Stimulated activated CD4-positive, alpha-beta T cell treated with anti-CD3 and anti-CD28 coated beads, Interleukin-2, amount 100 ng/mL, for 48 hours (primary cell): ENCODE measurements at regions not wholly inside any gene's neighbourhood (a gene's known extent, or its start where the extent isn't known, plus 50 kb on each side); places are given as distances from the start of the nearest gene placed in this dataset.

Source experiments
- DNase-seq, 2 donors: peaks; one replicate each; pipeline ENCODE4 v3.0.0-alpha.2; 2020

DNA sequence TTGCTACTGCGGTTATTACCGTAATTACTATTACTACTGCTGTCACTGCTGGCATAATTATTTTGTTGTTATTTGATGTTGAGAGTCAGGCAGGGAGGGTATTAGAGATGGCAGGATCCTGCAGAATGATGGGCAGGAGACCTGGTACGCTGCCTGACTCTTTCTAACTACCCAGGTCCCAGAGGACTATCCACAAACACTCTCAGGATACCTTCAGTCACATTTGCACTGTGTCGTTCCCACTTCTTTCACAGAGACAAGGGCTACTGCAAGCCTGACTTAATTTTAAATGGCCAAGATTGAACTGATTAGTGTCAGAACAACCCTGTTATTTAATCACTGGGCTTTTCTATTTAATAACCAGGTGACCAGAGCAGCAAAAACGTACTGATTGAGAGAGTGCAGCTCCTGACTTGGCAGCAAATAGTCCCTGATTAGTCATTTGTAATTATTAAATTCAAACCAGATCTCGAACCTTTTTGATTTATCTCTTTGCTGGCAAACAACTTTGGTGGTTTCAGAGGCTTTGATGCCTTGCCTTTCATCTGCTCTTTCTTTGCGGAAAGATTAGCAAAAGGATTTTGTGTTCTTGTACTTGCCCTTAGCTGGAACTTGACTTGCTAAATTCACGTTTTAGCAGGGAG is 88.8 kb upstream of the ARHGEF3 start:
- DNase-seq, result no peak

DNA sequence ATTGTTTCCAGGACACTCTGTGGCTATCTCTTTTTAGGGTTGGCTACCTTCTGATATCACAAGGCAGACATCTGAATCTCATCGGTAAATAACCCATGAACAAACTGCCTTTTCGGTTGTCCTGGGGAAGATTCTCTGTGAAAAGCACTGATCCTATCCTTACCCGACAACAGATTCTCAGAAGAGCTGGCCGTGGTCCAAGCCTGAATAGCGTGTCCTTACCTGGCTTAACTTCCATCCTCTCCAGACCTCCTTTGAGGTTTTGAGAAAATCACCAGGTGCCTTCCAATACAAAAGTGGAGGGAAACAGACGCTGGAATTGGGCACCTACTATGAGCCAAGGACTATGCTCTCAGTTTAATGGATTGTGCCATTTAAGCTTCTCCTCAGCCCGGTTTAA is 87.4 kb upstream of the ARHGEF3 start:
- no peak for DNase-seq

DNA sequence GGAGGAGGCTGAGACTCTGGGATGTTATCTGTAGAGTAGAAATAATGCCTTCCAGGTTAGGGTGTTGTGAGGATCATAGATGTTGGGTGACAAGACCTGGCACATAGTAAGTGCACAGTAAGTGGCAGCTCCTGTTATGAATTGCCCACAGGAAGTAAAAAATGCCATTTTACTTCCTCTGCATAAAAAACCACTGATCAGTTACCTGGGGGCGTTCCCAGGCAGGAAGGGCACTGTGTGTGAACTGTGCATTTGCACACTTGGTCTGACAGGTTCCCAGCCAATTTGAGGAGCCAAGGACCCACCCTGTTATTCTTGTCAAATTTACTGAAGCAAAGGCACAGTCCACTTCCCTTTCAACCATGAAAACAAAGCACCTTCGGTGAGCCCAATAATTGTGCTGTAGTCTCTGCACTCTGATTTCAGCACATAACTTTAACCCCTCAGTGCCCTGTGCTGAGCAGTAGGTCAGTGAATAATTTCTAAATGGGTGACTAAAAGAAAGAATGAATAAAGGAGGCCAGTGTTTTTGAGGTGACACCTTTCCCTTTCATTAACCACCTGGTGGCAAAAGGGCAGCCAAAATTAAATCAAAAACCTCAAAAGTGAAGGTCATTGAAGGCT is 85.8 kb upstream of the ARHGEF3 start:
- no peak for DNase-seq

DNA sequence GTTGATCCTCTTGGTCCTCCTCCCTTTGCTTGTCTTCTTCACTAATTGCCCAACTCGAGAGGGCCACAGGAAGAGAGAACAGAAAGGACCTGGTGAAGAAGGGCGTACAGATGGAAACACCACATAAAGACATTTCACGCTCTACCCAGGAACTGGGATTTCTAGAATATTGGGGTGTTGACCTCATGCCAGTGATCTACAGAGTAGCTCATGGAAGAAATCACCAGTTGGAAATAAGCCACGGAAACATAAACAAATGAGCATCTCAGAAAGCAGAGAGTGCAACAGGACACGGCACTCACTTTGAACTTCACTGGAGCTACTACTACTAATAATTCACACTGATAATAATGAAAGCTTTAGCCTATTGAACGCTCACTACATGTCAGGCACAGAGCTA is 84.6 kb upstream of the ARHGEF3 start:
- no peak for DNase-seq

DNA sequence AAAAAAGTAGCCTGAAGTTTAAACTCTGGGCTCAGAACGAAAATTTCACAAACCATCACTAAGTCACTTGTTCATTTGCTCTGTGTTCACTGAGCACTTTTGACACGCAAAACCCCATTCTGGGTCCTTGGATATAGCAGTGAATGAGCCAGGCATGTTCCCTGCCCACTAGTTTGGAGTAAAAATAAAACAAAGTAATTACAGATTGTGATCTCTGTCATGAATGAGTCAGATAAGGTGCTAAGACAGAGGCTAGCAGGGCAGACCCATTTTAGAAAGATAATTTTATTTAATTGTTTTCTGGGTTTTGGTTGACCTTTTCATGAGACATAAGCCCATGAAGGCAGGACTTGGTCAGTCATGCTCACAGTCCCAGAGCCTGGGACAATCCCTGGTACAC is 84.1 kb upstream of the ARHGEF3 start:
- DNase-seq, result no peak

DNA sequence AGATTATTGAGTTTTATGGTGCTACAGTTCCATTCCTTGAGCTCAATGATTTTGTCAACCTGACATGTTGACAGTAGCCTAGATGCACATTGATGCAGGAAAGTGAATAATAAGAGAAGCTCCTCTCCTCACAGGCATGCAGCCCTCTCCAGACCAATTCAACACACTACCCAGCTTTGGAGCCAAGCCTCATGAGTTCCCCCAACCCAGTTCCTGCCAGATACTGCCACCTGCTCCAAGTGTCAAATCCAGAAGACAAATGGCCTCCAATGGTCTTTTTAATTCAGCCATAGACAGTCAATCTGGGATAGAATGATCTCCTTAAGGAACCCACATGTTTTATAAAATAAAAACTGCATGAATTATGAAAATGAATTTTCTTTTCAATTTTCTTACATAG is 83.7 kb upstream of the ARHGEF3 start:
- no peak for DNase-seq

DNA sequence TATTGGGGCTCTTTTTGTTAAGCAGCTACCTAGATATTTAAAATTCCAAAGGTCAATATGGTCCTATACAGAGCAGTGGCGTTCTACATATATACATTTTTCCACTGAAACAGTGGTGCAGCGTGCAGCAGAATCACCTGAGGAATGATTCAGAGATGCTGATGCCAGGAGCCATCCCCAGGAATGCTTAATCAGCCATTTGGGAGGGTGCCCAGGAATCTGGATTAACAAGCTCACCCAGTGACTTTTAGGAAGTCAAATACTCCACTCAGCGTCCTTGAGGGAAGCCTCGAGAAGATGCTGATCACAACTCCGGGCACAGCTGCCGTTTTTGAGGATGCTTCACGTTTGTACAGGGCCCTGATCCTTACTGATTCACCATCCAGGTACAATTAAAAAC is 82.6 kb upstream of the ARHGEF3 start:
- DNase-seq, result no peak

DNA sequence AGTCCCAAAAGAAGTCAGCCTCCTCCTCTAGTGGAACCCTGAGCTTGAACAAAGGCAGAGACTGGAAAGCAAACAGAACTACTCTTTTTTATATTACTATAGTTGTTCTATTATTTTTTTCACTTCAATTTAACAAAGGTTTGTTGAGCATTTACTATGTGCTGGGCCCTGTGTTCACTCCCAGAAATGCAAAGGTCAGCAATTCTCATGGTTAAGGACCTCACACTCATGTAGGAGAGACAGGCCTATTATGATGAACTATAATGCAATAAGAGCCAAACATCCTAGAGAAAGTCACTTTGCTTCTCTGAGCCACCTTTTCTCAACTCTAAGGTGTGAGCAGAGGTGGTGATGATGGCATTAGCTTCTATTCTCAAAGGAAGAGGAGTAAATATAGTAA is 82.1 kb upstream of the ARHGEF3 start:
- no peak for DNase-seq

DNA sequence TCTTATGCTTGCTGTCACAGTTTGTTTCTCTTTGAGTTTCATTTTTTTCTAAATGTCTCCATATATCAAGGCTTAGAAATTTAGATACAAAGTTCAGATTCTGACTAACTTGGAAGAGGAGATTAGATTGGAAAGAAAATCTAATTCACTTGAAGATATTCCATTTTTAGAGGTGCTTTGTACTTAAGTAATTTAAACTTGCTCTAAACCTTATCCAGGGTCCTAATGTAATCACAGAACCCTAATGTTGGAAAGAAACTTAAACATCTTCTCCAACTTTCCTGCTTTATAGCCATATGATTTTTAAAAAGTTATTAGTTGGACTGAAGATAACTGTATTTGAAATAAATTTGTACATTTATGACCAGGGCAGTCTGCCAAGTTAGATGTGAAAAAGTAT is 81.1 kb upstream of the ARHGEF3 start:
- DNase-seq, result no peak

DNA sequence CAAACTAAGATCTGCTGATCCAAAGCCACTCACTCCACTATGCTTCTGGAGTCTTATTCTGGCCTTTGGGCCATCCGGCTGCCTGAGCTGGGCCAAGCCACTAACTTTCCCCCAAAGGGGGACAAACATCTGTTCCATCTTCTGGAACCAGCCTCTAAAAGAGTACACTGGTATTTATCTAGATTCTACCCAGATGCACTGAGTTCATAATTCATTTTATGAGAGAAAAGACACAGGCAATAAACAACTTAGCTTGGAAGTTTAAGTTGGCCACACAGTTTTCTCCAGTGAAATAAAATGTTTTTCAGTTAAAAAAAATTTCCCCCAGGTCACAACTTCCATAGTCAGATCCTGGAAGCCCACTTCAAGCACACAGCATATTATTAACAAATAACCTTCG is 80.1 kb upstream of the ARHGEF3 start:
- DNase-seq, result no peak

DNA sequence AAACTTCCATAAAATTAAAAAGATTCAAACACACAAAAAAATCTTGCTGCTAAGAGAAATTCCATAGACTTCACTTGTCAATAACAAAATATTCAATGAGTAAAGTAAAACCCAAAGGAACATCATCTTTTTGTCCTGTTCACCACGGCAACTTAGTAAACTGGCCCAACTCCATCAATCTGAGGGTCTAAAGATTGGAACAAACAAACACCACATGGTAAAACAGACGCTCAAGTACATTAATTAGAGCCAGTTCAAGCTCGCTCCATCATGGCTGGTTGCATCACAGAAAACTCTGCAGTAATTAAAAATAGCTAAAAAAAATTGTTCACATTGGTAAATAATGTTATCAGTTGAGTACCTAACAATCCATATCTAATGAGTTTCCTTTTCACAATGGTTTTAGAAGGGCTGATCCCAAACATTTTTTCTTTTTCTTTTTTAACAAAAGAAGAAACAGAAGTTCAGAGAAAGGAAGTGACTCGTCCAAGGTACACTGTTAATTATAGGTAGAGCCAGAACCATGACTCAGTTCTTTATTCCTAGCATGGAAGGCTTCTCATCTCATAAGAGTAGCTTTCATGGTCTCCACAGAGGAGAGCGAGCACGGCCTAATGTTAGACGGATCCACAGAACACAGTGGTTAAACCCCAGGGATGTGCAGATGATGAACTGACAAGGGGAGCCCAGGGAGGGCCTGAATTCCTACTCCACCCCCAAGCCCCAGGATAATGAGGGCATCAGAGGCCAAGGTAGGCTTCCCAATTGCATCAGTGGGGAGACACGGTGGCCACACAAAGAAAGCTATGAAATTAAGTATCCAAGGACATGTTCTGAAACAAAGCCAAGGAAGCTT is 79.2 kb upstream of the ARHGEF3 start:
- DNase-seq, result no peak

DNA sequence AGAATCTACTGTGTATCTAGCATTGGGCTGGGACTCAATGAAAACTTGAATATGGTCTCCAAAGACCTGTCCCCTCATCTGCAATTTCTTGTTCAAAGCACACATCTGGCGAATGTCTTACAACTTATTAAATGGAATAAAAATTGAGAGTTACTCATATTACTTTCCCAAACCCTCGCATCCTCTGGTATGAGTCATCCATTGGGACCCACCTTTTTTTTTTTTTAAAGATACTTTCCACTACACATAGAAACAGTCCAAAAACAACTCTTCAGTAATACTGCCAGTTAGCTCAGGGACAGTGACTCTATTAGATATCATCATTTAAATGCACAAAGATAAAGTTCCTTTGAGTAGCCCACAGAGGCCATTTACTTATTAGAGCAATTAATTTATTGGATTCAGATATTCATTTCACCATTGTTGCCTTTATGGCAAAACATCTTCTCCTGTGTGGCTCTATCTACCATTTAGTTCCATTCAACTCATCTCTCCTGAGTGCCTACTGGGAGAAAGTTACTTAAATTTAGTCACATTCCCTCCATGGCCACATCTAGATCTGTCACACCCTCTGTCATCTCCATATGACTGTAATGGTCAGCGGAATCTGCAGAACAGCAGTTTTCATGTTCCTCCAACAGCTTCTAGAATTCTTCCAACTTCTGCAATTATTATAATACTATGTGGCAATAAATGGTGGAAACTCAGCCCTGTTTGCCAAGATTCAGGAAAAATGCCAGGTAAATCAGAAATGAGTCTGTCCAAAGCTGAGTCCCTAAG is 77.9 kb upstream of the ARHGEF3 start:
- DNase-seq, result no peak

DNA sequence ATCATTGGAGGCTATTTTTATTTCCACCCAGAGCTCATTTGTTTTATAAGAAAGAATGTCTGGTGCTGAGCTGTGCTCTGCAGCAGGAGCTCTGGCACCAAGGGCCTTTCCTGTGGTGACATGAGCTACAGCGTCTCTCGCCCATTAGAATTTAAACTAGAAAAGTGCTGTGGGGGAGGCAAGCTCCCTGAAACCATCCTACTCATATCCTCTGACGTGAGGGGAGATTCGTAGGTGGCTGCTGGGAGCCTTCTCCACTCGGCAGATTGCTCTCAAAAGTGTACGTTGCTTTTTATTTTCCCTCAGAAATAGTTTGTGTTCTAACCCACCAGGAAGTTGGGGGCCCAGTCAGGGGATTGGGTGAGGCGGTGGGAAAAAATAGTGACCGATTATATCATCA is 76.3 kb upstream of the ARHGEF3 start:
- DNase-seq, result peak; percentile 31 to 41

DNA sequence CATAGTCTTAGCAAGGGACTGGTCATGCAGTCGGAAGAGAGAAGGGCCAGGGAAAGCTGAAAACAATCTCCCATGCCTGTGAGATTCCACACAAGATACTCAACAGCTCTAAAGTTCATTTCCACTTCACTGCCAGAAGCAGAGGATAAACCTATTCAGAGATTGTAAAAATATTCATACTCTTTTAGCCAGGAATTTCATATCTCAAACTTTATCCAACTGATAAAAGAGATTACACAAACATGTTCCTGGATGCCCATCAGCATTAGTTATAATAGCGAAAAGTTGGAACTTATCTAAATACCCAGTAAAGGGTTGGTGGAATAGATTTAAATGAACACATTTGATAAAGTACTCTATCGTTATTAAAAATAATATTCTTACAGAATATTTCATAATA is 75.2 kb upstream of the ARHGEF3 start:
- no peak for DNase-seq

DNA sequence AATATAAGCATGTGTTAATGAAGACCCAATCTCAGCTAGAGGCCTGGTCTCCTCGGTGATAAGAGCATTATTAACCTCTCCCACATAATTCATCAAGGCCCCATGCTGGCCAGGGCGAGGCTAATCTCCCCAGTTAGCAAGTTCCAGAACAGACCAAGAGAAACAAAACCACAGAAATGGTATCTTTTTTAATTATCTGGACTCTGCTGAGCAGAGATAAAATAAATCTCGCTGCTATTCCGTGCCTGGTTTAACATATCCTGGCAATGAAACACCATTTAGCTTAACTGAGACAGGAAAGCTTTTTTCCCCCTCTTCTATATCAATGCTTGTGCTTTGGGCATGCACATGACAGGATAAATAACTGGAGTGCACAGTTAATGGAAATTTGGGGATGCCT is 72.5 kb upstream of the ARHGEF3 start:
- DNase-seq, result no peak

DNA sequence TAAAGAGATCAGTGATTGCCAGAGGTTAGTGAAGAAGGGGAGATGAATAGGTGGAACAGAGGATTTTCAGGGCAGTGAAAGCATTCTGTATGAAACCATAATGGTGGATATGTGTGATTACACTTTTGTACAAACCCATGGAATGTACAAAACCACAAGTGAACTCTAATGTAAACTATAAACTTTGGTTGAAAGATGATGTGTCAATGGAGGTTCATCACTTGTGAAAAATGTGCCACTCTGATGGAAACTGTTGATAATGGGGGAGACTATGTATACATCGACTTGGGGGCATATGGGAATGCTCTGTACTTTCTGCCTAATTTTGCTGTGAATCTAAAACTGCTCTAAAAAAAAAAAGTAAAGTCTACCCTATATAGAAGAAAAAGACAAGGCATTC is 68.7 kb upstream of the ARHGEF3 start:
- no peak for DNase-seq

DNA sequence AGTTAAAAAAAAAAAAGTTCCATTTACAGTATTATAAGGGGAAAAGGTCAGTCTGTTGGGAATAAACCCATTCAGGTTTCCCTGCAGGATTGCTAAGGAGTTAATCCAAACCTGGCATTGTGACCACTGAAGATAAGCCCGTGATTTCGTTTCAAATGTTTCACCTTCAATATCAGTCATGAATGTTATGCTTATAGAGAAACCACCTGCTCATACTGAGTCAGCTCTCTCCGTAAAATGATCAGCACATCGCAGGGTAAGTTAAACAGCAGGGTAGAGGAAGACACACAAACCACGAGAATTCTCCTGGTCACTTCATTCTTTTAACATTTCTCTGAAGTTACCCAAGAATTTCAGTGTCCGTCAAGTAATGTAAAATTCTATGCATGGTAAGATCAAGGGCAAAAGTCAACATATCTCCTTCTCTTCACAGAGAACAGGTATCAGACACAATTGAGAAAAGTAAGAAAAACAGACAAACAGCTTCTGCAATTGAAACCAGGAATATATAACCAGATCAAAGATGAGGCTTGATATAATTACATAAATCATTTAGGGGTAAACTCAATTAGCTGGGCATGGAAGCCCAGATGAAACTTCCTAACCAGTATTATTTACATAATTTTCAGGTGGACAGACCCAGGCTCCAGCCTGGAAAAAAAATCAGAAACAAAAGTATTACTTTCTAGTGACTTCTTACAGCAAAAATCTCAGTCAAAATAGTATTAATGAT is 67.6 kb upstream of the ARHGEF3 start:
- no peak for DNase-seq

DNA sequence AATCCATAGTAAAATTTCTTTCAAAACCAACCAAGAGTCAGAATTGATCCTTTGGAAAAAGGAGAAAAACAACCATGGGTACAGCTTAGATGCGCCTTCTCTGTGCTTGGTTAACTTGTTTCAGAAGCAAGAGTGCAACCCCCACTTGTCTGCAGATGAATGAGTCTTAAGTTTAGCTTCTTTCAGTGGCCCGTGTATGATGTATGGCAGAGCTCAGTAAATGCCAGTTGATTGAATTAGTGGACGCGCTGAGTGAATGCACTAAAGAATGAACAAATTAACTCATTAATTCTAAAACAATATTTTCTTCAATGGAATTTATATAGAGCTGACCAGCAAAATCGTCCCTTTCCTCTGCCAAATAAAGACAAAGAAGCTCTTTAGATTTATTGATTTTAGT is 67.0 kb upstream of the ARHGEF3 start:
- no peak for DNase-seq

DNA sequence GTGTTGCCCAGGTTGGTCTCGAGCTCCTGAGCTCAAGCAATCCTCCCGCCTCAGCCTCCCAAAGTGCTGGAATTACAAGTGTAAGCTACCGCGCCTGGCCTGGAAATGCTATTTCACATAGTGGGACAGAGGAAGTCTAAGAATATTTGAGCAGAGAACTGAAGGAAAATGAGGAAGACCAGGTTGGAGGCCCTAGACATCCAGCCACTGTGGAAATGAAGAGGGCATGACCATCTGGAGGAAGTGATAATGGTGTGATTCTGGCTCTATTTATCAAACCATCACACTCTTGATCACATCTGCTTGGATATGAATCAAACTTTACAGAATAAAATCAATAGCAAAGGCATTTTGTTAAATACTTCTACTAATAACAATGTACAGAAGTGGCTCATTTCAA is 65.9 kb upstream of the ARHGEF3 start:
- no peak for DNase-seq

DNA sequence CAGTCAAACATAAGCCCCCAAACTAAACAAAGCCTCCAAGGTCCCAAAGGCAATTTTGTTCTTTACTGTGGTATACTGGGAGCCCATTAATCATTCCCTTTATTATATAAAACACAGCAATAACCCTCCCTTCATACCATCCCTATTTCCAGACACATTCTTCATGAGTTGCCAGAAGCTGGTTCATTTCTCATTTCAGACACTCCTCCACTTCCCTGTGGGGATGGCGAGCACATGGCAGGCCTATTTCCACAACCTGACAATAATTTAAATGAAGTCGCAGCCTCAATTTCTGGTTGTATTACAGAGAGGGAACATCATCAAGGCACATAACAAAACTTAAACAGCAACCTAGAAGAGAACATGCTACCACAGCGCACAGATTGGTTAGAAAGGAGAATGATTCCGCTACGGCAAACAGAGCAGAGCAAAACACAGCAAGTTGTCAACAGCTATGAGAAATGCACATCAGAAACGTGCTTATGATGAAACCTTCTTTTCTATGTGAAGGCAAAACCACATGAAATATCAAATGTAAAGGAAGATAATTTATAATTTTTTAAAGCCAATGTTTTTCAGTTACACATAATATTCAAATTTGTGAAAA is 63.3 kb upstream of the ARHGEF3 start:
- no peak for DNase-seq

DNA sequence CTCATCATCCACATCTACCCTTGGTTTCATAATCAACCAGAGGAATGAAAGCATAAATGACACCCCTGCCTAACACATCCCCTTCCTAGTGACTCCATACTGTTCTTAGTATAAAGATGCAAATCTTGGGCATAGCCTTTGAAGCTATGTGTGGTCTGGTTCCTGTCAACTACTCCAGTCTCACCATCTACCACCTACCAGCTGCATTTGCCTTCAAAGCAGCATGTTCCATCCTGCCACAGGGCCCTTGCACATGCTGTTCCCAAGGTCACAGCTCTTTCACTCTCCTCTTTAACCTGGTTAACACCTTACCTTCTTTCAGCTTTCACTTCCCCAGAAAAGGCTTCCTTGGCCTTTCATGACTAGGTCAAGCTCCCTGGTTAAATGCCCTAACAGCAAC is 62.3 kb upstream of the ARHGEF3 start:
- peak; percentile 40 to 54 for DNase-seq

DNA sequence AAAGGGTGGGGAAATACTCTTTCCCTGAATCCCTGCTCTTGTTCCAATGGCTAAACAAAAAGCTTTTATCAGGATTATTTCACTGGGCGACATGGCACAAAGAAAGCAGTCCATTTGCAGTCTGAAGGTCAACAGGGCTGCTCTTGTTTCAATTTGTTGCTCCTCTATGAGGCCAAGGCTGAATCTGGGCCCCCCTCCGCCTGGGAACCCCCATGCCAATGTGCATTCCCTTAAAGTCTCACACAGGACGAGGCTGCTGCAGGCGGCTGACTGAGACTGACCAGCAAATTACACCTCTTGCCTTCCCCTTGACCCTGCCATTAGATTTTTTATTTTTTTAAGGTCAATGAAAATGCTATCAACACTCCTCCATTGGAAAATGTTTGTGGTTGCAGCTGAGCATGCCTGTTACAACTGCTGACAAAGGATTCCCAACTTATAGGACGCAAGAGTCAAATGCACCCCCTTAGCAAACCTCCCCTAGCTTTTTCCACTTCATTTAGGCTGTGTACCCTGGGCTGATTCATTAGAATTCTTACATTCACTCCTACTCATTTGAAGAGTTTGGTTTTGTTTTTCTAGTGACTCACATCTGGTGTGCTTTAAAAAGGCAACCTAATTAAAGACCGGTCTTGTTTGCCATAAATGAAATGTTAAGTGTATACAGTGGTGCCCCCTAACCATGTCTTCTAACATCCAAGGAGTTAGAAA is 60.8 kb upstream of the ARHGEF3 start:
- no peak for DNase-seq
